Coronary artery (tissue), 2 donors: ENCODE measurements at regions not wholly inside any gene's neighbourhood (a gene's known extent, or its start where the extent isn't known, plus 50 kb on each side); places are given as distances from the start of the nearest gene placed in this dataset.

Experiments used
- DNase-seq: peaks from one replicate; pipeline ENCODE4 v3.0.0-alpha.2; 2017; ENCODE audit warnings: low spot score
- H3K27ac ChIP-seq, 2 donors: fragments of 200-600 bp; sonication (generic); one replicate each; pipeline ENCODE4 v1.5.1; 2016 to 2019
- H3K4me3 ChIP-seq: fragments of 200-600 bp; sonication (generic); 2 replicates; pipeline ENCODE4 v1.5.1; 2016; ENCODE audit warnings: mild to moderate bottlenecking, moderate library complexity
- TF ChIP-seq, protein P1 (sequence below): fragments of 200-600 bp; sonication (generic); IDR thresholded peaks from one replicate; pipeline ENCODE4 v1.5.1; 2019; ENCODE audit warnings: antibody characterized with exemption

GRCh38 chr11:22476589-22476988, 138.4 kb downstream of the SLC17A6 start:
- Histone ChIP-seq H3K27ac (no peak overlapping the region), H3K4me3 (no peak overlapping the region)
- no peak for DNase-seq
- TF ChIP-seq, protein P1, sequence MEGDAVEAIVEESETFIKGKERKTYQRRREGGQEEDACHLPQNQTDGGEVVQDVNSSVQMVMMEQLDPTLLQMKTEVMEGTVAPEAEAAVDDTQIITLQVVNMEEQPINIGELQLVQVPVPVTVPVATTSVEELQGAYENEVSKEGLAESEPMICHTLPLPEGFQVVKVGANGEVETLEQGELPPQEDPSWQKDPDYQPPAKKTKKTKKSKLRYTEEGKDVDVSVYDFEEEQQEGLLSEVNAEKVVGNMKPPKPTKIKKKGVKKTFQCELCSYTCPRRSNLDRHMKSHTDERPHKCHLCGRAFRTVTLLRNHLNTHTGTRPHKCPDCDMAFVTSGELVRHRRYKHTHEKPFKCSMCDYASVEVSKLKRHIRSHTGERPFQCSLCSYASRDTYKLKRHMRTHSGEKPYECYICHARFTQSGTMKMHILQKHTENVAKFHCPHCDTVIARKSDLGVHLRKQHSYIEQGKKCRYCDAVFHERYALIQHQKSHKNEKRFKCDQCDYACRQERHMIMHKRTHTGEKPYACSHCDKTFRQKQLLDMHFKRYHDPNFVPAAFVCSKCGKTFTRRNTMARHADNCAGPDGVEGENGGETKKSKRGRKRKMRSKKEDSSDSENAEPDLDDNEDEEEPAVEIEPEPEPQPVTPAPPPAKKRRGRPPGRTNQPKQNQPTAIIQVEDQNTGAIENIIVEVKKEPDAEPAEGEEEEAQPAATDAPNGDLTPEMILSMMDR = no peak

GRCh38 chr11:22474616-22475015, 136.4 kb downstream of the SLC17A6 start:
- Histone ChIP-seq H3K4me3 (no peak overlapping the region), H3K27ac (no peak overlapping the region)
- TF ChIP-seq, protein P1 = no peak
- no peak for DNase-seq

DNA sequence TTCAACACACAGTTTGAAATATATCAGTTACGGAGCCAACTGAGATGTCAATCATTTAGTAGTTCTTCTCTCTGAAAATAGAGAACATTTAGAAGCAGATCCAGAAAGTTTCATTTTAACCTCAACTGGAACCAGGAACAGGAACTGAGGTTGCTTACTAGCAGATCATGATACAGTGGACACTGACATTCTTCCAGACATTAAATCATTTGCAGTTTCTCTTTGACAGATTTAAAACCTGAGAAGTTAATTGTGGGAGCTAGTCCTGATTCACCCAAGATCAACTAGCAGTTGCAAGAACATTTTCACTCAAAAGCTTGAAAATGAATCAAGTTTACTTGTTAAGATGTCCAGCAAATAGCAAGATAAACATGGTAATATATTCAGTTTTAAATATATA, 135.4 kb downstream of the SLC17A6 start:
- TF ChIP-seq, protein P1 = no peak
- DNase-seq = no peak
- H3K4me3 ChIP-seq = no peak overlapping the region

DNA sequence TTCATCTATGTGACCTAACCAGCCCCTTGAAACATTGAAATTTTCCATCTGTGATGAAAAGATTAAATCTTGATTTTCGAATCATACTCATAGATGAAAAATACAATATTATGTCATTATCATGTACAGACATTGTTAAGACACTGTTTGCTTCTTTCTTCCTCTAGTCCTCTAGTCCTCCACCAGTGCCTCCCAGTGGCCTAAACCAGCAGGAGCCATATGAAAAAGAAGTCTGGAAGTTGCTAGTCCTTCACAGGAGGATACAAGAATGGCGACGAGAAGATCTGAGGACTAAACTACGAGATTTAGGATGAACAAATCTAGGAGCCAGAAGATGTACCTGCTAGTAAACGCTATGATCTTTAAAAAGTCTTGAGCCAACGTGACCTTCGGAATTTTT, 134.1 kb downstream of the SLC17A6 start:
- no peak overlapping the region for H3K27ac ChIP-seq
- no peak overlapping the region for H3K4me3 ChIP-seq
- TF ChIP-seq, protein P1 = no peak
- no peak for DNase-seq

More for the DNA sequence above, 135.4 kb downstream of the SLC17A6 start:
- no peak overlapping the region for H3K27ac ChIP-seq

- H3K27ac ChIP-seq = no peak overlapping the region
- no peak for DNase-seq
- TF ChIP-seq, protein P1 = no peak
- H3K4me3 ChIP-seq = no peak overlapping the region
These were observed 133.2 kb downstream of the SLC17A6 start for GRCh38 chr11:22471385-22471784.

GRCh38 chr11:22467741-22468140, 129.6 kb downstream of the SLC17A6 start:
- DNase-seq = no peak
- TF ChIP-seq, protein P1 = no peak
- H3K27ac ChIP-seq = no peak overlapping the region
- no peak overlapping the region for H3K4me3 ChIP-seq

- Histone ChIP-seq H3K27ac (no peak overlapping the region), H3K4me3 (no peak overlapping the region)
- TF ChIP-seq, protein P1 = no peak
- DNase-seq = no peak
These were observed 129.1 kb downstream of the SLC17A6 start for GRCh38 chr11:22467248-22467647.
